Fibroblast of skin of back (primary cell): ENCODE measurements at regions not wholly inside any gene's neighbourhood (a gene's known extent, or its start where the extent isn't known, plus 50 kb on each side); places are given as distances from the start of the nearest gene placed in this dataset.
"Not testable (repeated sequence)": the region's sequence is repeated elsewhere in the genome, so short reads cannot be mapped to it uniquely, and the experiment has no call there.

Experiments used
- DNase-seq: peaks from one replicate; pipeline ENCODE4 v3.0.0-alpha.2; 2013

- DNase-seq = not testable (repeated sequence)
These were observed 183.0 kb downstream of the HACE1 start for GRCh38 chr6:104676679-104677078.

DNA sequence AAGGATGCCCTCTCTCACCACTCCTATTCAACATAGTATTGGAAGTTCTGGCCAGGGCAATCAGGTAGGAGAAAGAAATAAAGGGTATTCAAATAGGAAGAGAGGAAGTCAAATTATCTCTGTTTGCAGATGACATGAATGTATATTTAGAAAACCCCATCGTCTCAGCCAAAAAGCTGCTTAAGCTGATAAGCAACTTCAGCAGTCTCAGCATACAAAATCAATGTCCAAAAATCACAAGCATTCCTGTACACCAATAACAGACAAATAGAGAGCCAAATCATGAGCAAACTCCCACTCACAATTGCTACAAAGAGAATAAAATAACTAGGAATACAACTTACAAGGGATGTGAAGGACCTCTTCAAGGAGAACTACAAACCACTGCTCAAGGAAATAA lies 184.6 kb downstream of the HACE1 start:
- DNase-seq = not testable (repeated sequence)

DNA sequence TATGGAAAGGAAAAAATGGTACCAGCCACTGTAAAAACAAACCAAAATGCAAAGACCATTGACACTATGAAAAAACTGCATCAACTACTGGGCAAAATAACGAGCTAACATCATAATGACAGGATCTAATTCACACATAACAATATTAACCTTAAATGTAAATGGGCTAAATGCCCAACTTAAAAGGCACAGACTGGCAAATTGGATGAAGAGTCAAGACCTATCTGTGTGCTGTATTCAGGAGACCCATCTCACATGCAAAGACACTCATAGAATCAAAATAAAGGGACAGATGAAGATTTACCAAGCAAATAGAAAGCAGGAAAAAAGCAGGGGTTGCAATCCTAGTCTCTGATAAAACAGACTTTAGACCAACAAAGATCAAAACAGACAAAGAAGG lies 186.6 kb downstream of the HACE1 start:
- DNase-seq = not testable (repeated sequence)

DNA sequence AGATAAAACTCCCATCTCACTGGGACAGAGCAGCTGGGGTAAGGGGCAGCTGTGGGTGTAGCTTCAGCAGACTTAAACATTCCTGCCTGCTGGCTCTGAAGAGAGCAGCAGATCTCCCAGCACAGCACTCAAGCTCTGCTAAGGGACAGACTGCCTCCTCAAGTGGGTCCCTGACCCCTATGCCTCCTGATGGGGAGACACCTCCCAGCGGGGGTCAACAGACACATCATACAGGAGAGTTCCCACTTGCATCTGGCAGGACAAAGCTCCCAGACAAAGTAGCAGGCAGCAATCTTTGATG lies 188.2 kb downstream of the HACE1 start:
- DNase-seq = not testable (repeated sequence)

DNA sequence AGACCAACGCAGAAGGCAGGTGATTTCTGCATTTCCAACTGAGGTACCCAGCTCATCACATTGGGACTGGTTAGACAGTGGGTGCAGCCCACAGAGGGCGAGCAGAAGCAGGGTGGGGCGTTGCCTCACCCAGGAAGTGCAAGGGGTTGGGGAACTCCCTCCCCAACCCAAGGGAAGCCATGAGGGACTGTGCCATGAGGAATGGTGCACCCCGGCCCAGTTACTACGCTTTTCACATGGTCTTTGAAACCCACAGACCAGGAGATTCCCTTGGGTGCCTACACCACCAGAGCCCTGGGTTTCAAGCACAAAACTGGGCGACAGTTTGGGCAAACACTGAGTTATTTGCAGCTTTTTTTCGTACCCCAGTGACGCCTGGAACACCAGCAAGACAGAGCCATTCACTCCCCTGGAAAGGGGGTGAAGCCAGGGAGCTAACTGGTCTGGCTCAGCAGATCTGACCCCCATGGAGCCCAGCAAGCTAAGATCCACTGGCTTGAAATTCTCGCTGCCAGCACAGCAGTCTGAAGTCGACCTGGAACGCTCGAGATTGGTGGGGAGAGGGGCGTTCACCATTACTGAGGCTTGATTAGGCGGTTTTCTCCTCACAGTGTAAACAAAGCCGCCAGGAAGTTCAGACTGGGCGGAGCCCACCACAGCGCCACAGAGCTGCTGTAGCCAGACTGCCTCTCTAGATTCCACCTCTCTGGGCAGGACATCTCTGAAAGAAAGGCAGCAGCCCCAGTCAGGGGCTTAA lies 188.7 kb downstream of the HACE1 start:
- DNase-seq = not testable (repeated sequence)

DNA sequence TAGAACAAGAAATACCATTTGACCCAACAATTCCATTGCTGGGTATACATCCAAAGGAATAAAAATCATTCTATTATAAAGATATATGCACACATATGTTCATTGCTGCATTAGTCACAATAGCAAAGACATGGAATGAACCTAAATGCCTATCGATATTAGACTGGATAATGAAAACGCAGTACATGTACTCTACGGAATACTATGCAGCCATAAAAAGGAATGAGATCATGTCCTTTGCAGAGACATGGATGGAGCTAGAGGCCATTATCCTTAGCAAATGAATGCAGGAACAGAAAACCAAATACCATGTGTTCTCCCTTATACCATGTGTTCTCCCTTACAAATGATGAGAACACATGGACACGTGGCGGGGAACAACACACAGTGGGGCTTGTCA lies 190.2 kb downstream of the HACE1 start:
- DNase-seq = no peak

- no peak for DNase-seq
These were observed 203.5 kb downstream of the HACE1 start for GRCh38 chr6:104656235-104656634.

GRCh38 chr6:104653781-104654180 lies 205.9 kb downstream of the HACE1 start:
- DNase-seq = peak; percentile 17

- DNase-seq = no peak
These were observed 211.4 kb downstream of the HACE1 start for GRCh38 chr6:104648347-104648746.

- no peak for DNase-seq
These were observed 214.9 kb downstream of the HACE1 start for GRCh38 chr6:104644848-104645247.

DNA sequence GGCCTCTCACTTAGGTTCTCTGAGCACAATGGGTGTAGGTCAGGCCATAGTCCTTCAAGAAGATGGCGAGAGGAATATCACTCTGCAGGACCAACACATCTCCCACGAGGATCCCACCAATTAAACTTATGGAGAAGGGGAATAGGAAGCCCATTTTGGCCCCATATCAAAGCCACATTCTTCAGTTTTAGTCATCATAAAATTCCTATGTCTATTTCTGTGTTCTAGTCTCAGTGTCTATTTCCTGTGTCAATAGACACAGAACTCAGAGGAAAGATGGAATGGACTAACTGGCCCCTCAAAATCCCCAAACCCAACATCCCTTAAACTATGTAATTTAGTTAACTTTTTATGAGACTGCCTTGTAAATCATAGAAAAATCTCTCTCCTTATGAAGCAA lies 216.8 kb downstream of the HACE1 start:
- peak; percentile 85 for DNase-seq

DNA sequence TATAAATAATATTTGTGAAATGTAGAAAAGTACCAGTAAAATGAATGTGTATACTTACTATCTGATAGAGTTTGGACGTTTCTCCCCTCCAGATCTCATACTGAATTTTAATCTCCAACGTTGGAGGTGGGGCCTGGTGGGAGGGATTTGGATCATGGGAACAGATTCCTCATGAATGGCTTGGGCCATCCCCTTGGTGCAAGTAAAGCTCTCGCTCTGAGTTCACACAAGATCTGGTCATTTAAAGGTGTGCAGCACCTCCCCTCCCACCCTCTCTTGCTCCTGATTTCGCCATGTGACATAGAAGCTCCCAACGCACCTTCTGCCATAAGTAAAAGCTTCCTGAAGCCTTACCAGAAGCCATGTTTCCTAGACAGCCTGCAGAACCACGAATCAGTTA lies 219.0 kb downstream of the HACE1 start:
- no peak for DNase-seq

DNA sequence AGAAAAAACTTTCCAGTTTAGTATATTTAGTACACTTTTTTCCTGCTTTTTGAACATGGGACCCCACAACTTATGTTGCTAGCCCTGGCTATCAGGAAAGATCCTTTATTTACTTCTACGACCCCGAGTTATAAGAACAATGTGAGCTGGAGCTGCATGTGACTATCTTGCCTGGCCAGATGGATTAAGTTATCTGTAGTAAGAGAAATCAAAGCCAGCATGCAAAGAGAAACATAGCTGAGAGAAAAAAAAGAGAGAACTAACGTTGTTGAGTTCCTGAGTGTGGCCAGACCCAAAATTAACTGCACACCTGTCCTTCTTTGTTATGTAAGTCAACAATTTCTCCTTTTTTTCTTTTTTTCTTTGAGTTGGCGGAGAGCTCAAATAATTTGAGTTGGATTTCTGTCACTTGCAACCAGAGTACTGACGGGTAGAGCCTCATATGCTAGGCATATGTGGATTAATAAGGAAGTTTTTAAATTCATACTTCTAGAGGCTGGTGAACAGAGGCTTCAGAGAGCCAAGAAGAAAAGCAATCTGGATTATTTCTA lies 219.5 kb downstream of the HACE1 start:
- no peak for DNase-seq

DNA sequence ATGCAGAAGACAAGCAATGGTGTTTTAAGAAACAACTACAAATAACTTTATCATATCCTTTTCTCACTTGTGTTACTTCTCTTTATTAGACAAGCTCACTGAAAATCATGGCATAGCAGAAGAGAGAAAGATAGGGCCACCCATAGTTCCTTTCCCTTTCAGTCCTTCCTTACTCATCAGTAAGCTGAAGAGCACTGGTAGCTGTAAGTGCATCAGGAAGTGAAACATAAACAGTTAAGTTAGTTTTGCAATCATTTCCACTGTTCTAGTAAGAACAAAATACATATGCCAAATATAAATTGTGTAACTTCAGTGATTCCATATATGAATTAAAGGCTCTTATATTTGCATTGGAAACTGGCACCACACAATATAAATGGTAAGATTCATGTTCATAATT lies 220.1 kb downstream of the HACE1 start:
- DNase-seq = peak; percentile 42

- DNase-seq = peak; percentile 22
These were observed 220.9 kb downstream of the HACE1 start for GRCh38 chr6:104638841-104639290.

DNA sequence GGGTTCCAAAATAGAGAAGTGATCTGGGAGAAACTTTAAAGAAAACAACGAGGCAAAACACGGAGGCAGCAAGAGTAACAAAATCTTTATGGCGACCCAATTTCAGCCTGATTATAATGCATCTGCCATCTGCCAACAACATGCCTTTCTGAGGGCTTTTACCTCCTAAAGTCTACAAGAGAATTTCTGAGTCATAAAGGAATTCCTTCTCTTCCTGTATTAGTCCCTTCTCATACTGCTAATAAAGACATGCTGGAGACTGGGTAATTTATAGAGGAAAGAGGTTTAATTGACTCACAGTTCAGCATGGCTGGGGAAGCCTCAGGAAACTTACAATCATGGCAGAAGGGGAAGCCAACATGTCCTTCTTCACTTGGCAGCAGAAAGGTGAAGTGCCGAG lies 226.6 kb downstream of the HACE1 start:
- peak; percentile 82 for DNase-seq

- no peak for DNase-seq
These were observed 227.1 kb downstream of the HACE1 start for GRCh38 chr6:104632588-104632987.

- no peak for DNase-seq
These were observed 228.8 kb downstream of the HACE1 start for GRCh38 chr6:104630955-104631354.

- DNase-seq = no peak
These were observed 229.2 kb downstream of the HACE1 start for GRCh38 chr6:104630522-104630921.

DNA sequence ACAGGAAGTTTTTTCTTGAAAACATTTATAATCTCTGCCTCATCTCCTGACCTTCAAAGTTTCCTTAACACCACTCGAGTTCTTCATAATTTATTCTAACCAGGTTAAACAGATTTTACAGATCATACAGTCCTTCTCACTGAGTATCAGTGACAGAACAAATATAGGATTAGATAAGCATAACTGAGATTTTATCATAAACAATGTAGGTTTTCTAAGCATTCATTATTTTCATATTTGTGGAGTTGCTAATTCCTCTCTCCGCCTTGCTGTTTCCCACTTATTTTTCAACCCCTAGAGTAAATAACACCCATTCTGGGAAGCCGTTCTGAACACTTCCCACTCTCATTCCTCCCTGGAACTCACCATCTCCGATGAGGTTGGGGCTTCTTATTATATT lies 229.9 kb downstream of the HACE1 start:
- DNase-seq = peak; percentile 19

- DNase-seq = peak; percentile 95
These were observed 234.2 kb downstream of the HACE1 start for GRCh38 chr6:104625536-104625935.

DNA sequence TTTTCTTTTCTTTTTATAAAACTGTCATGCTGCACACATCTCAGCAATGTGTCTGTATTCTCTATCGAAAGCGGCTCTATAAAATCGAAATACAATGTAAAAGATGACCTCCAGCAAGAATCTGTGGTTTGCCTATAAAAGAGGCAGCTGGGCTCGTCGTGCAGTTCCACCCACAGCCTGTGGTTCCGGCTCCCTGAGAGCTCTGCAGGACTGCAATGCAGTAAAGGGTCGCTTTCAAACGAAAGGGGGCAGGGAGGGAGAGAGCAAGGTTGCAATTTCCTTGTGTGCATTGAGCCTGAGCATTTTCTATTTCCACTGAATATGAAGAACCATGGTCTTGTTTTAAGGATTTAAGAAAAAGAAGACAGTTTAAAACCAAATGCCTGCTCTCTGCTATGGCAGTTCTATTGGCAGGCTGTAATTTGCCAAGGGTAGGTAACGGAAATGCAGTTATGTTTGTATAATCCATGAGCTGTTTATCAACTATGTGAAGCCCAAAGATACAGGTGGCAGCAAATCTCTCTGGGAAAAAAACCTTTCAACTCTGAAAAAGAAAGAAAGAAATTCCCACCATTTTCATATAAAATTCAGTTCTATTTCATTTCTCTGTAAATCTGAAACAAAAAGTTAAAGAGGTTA lies 236.5 kb downstream of the HACE1 start:
- DNase-seq = peak; percentile 17

DNA sequence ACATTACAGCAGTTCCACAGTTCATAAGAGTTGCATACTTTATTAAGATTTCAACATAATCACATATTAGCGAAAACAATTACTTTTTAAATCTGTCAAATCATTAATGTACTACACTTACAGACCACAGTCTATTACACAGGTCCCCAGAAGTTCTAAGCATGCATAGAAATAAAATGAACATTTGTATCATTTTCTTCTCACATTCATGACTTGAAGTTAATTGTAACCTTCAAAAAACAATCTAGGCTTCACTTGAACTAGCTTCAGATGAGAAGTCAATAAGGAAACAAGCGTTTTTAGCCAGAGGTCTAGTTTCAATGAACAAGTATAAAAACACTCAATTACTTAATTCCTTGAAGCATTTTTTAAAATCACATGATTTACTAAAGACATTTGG lies 238.3 kb downstream of the HACE1 start:
- DNase-seq = no peak

GRCh38 chr6:104617591-104617990 lies 242.1 kb downstream of the HACE1 start:
- no peak for DNase-seq
